ENCODE measurements at regions not wholly inside any gene's neighbourhood (a gene's known extent, or its start where the extent isn't known, plus 50 kb on each side); places are given as distances from the start of the nearest gene placed in this dataset.

- no peak overlapping the region for H3K27ac ChIP-seq (ENCODE audit: low read depth, low read length)
- intact Hi-C loops (cut with micrococcal nuclease) = no loop called here
- no peak overlapping the region for H3K4me2 ChIP-seq (ENCODE audit: low read length)
- no peaks in the 10 kb centered on the region for H3K9me3 ChIP-seq (ENCODE audit: control insufficient read depth in 1 of 2, insufficient read depth in 1 of 2, low read depth in 1 of 2, low read length in 2 of 2)
- no peak for ATAC-seq
- RAD21 ChIA-PET (ENCODE audit: low non-redundant PET in 1 of 2, low total read pairs in 2 of 2, uncharacterized antibody in 2 of 2, unreplicated experiment in 2 of 2) = no interaction called here
- no peak for TF ChIP-seq EZH2 (IDR thresholded peaks at IDR 0.05)
- TF ChIP-seq SRF (IDR thresholded peaks at IDR 0.05; ENCODE audit: low read depth) = no peak
- no peaks in the 10 kb centered on the region for H3K36me3 ChIP-seq (ENCODE audit: control insufficient read depth in 1 of 2, insufficient read depth in 2 of 2, low read length in 2 of 2)
- no peaks in the 10 kb centered on the region for H4K20me1 ChIP-seq (ENCODE audit: insufficient read depth)
- no peak overlapping the region for H2AFZ ChIP-seq (ENCODE audit: low read depth, low read length, poor library complexity, severe bottlenecking)
- no peaks in the 10 kb centered on the region for H3K79me2 ChIP-seq (ENCODE audit: insufficient read depth, low read length)
- CTCF ChIA-PET = no interaction called here
- H3K4me3 ChIP-seq (replicated peaks in 1 of 2; ENCODE audit: low read depth in 1 of 2, low read length in 2 of 2) = no peak overlapping the region
- no peaks in the 10 kb centered on the region for H3K27me3 ChIP-seq (ENCODE audit: insufficient read depth, low read length)
- H3K9ac ChIP-seq (ENCODE audit: low read length) = no peak overlapping the region
- POLR2A ChIA-PET = no interaction called here
- H3K9me2 ChIP-seq (ENCODE audit: insufficient read depth) = no peaks in the 10 kb centered on the region
- BruUV-seq (replicated peaks) = no TSS peak
- no peak for DNase-seq (ENCODE audit: low read depth, low spot score)
- H3K4me1 ChIP-seq (ENCODE audit: control insufficient read depth in 1 of 2, insufficient read depth in 2 of 2, low read length in 2 of 2) = no peaks in the 10 kb centered on the region
Observed at GRCh38 chr4:11166606-11167005, 262.1 kb downstream of the HS3ST1 start.

- ChIA-PET POLR2A (no interaction called here), RAD21 (ENCODE audit: low non-redundant PET in 1 of 2, low total read pairs in 2 of 2, uncharacterized antibody in 2 of 2, unreplicated experiment in 2 of 2) (no interaction called here), CTCF (no interaction called here)
- no peaks in the 10 kb centered on the region for H3K4me1 ChIP-seq (ENCODE audit: control insufficient read depth in 1 of 2, insufficient read depth in 2 of 2, low read length in 2 of 2)
- H3K4me2 ChIP-seq (ENCODE audit: low read length) = no peak overlapping the region
- intact Hi-C loops (cut with micrococcal nuclease) = no loop called here
- ATAC-seq = no peak
- H3K4me3 ChIP-seq (replicated peaks in 1 of 2; ENCODE audit: low read depth in 1 of 2, low read length in 2 of 2) = no peak overlapping the region
- no peak for DNase-seq (ENCODE audit: low read depth, low spot score)
- no peaks in the 10 kb centered on the region for H3K27me3 ChIP-seq (ENCODE audit: insufficient read depth, low read length)
- no peak overlapping the region for H2AFZ ChIP-seq (ENCODE audit: low read depth, low read length, poor library complexity, severe bottlenecking)
- H3K36me3 ChIP-seq (ENCODE audit: control insufficient read depth in 1 of 2, insufficient read depth in 2 of 2, low read length in 2 of 2) = no peaks in the 10 kb centered on the region
- no peaks in the 10 kb centered on the region for H3K9me3 ChIP-seq (ENCODE audit: control insufficient read depth in 1 of 2, insufficient read depth in 1 of 2, low read depth in 1 of 2, low read length in 2 of 2)
- no peaks in the 10 kb centered on the region for H4K20me1 ChIP-seq (ENCODE audit: insufficient read depth)
- H3K27ac ChIP-seq (ENCODE audit: low read depth, low read length) = no peak overlapping the region
- no peaks in the 10 kb centered on the region for H3K79me2 ChIP-seq (ENCODE audit: insufficient read depth, low read length)
- H3K9me2 ChIP-seq (ENCODE audit: insufficient read depth) = no peaks in the 10 kb centered on the region
- H3K9ac ChIP-seq (ENCODE audit: low read length) = no peak overlapping the region
- no TSS peak for BruUV-seq (replicated peaks)
- TF ChIP-seq CTCF (IDR thresholded peaks at IDR 0.05 in 2 of 3, conservative IDR thresholded peaks at IDR 0.05 in 1 of 3; ENCODE audit: borderline replicate concordance in 1 of 3, insufficient read depth in 1 of 3, low read depth in 2 of 3, low read length in 2 of 3) (no peak), REST (IDR thresholded peaks at IDR 0.05; ENCODE audit: low read depth) (no peak), EZH2 (IDR thresholded peaks at IDR 0.05) (no peak), MAX (IDR thresholded peaks at IDR 0.05) (no peak), EGR1 (IDR thresholded peaks at IDR 0.05; ENCODE audit: low read depth) (no peak), ZNF274 (IDR thresholded peaks at IDR 0.05; ENCODE audit: low read depth, low read length) (no peak), RAD21 (IDR thresholded peaks at IDR 0.05; ENCODE audit: low read depth) (no peak), ZBTB33 (IDR thresholded peaks at IDR 0.05; ENCODE audit: extremely low read depth, insufficient replicate concordance, low read length) (no peak), SIN3A (IDR thresholded peaks at IDR 0.05; ENCODE audit: low read depth) (no peak), ATF3 (IDR thresholded peaks at IDR 0.05) (no peak), POLR2A (IDR thresholded peaks at IDR 0.05; ENCODE audit: borderline replicate concordance, extremely low read depth, insufficient read depth, insufficient read length) (no peak), POLR2AphosphoS5 (IDR thresholded peaks at IDR 0.05; ENCODE audit: low read depth, low read length) (no peak), CEBPB (IDR thresholded peaks at IDR 0.05; ENCODE audit: low read depth) (no peak)
Observed at GRCh38 chr4:11166034-11166433, 262.7 kb downstream of the HS3ST1 start.
